GM12878 (cell line): ENCODE measurements at regions not wholly inside any gene's neighbourhood (a gene's known extent, or its start where the extent isn't known, plus 50 kb on each side); places are given as distances from the start of the nearest gene placed in this dataset.

Source experiments
- ATAC-seq: fragments of 200-7000 bp; cut with Tn5 transposase; 3 replicates; pipeline ENCODE4 v1.9.1; 2020; ENCODE audit warnings: mild to moderate bottlenecking, moderate library complexity
- BruUV-seq: library from RNA; stranded (reverse); fragments of 400-500 nt; replicated peaks from 2 replicates; lab custom pipeline; 2021; lab: Mats Ljungman, UMichigan
- CTCF ChIA-PET: fragments of 300-600 bp; sonication (Branson Sonifier 250); formaldehyde crosslinking; extraction: SDS; loops from one replicate; lab custom pipeline; 2021; ENCODE audit warnings: inconsistent platforms; lab: Yijun Ruan, JAX
- POLR2A ChIA-PET: fragments of 350-600 bp; formaldehyde crosslinking; extraction: SDS; loops from one replicate; lab custom pipeline; 2021; ENCODE audit warnings: inconsistent platforms; lab: Charles Lee
- RAD21 ChIA-PET: fragments of 300-600 bp; sonication (Branson Sonifier 250); formaldehyde crosslinking; loops from one replicate; lab custom pipeline; 2023; ENCODE audit warnings: antibody characterized with exemption; ENCODE audit not compliant: unreplicated experiment; lab: Charles Lee
- SMC1A ChIA-PET: fragments of 300-600 bp; sonication (Branson Sonifier 250); formaldehyde crosslinking; loops from one replicate; lab custom pipeline; 2023; ENCODE audit not compliant: unreplicated experiment, uncharacterized antibody; lab: Charles Lee
- DNase-seq: peaks from one replicate; pipeline ENCODE4 v3.0.0-alpha.2; 2011; ENCODE audit warnings: low read depth, low spot score
- FAIRE-seq: peaks from 3 replicates; lab custom pipeline; 2011; peaks lifted over from hg19 to GRCh38; lab: Jason Lieb, UNC
- H2AFZ ChIP-seq: 2 replicates; pipeline ENCODE4 v1.6.0; 2011; ENCODE audit warnings: low read depth, low read length, control low read depth; ENCODE audit not compliant: control insufficient read depth
- H3K27ac ChIP-seq: 2 replicates; pipeline ENCODE4 v1.5.1; 2011; ENCODE audit warnings: control low read depth; ENCODE audit not compliant: control insufficient read depth, insufficient read depth
- H3K27me3 ChIP-seq, 2 experiments: replicated peaks in 1 of 2; 2 replicates each; pipeline versions ENCODE4 v1.6.0 to v1.6.1; 2011; ENCODE audit warnings: low read length in 1 of 2; ENCODE audit not compliant: control insufficient read depth in 2 of 2, insufficient read depth in 2 of 2
- H3K36me3 ChIP-seq, 2 experiments: 2 replicates each; pipeline ENCODE4 v1.5.1; 2011; ENCODE audit warnings: low read length in 1 of 2; ENCODE audit not compliant: control insufficient read depth in 2 of 2, insufficient read depth in 2 of 2
- H3K4me1 ChIP-seq: 2 replicates; pipeline ENCODE4 v1.6.1; 2011; ENCODE audit warnings: mild to moderate bottlenecking, low read length, moderate library complexity, mixed read lengths; ENCODE audit not compliant: control insufficient read depth, insufficient read depth
- H3K4me2 ChIP-seq: 2 replicates; pipeline ENCODE4 v1.6.0; 2011; ENCODE audit warnings: control low read depth; ENCODE audit not compliant: control insufficient read depth, insufficient read depth
- H3K4me3 ChIP-seq: fragments of 200-600 bp; sonication (generic); 2 replicates; pipeline ENCODE4 v1.5.1; 2016
- H3K79me2 ChIP-seq: 2 replicates; pipeline ENCODE4 v1.6.0; 2011; ENCODE audit warnings: low read length; ENCODE audit not compliant: control insufficient read depth, insufficient read depth
- H3K9ac ChIP-seq: 2 replicates; pipeline ENCODE4 v1.8.0; 2011; ENCODE audit warnings: low read length, control low read depth, mixed read lengths; ENCODE audit not compliant: control insufficient read depth, insufficient read depth
- H3K9me3 ChIP-seq: replicated peaks from 3 replicates; pipeline ENCODE4 v1.5.1; 2011; ENCODE audit warnings: mild to moderate bottlenecking, low read length; ENCODE audit not compliant: control insufficient read depth, insufficient read depth
- H4K20me1 ChIP-seq: 2 replicates; pipeline ENCODE4 v1.6.0; 2011; ENCODE audit not compliant: control insufficient read depth, insufficient read depth
- BCL11A ChIP-seq: IDR thresholded peaks from 2 replicates; pipeline ENCODE4 v1.6.1; 2011; ENCODE audit warnings: low read depth, low read length
- CHD1 ChIP-seq: IDR thresholded peaks from 2 replicates; pipeline ENCODE4 v1.6.1; 2012; ENCODE audit warnings: low read depth, low read length, improper control_type of control experiment
- EP300 ChIP-seq, 2 experiments: fragments of 150-350 bp in 1 of 2; IDR thresholded peaks; 2 replicates each; pipeline ENCODE4 v1.6.1; 2011 to 2012; ENCODE audit warnings: low read depth in 2 of 2, low read length in 2 of 2, borderline replicate concordance in 1 of 2, improper control_type of control experiment in 1 of 2, inconsistent platforms in 1 of 2; ENCODE audit not compliant: control insufficient read depth in 1 of 2
- EZH2 ChIP-seq: IDR thresholded peaks from 2 replicates; pipeline ENCODE4 v1.6.1; 2012; ENCODE audit warnings: low read depth, mild to moderate bottlenecking, control low read depth, inconsistent platforms, low read length, borderline replicate concordance; ENCODE audit not compliant: control insufficient read depth
- FOS ChIP-seq: IDR thresholded peaks from 3 replicates; pipeline ENCODE4 v1.6.1; 2011; ENCODE audit warnings: borderline replicate concordance; ENCODE audit not compliant: insufficient read length; ENCODE audit errors: extremely low read depth
- JUND ChIP-seq: IDR thresholded peaks from 2 replicates; pipeline ENCODE4 v1.6.1; 2012; ENCODE audit warnings: low read depth, mild to moderate bottlenecking, low read length, improper control_type of control experiment, moderate library complexity
- MEF2A ChIP-seq: IDR thresholded peaks from 2 replicates; pipeline ENCODE4 v1.6.1; 2011; ENCODE audit warnings: low read depth, mild to moderate bottlenecking, low read length, moderate library complexity; ENCODE audit not compliant: insufficient read depth
- NR2C2 ChIP-seq: IDR thresholded peaks from 2 replicates; pipeline ENCODE4 v1.6.1; 2011; ENCODE audit warnings: borderline replicate concordance, low read depth; ENCODE audit not compliant: control insufficient read depth, insufficient read length
- NRF1 ChIP-seq: conservative IDR thresholded peaks from 2 replicates; pipeline ENCODE4 v1.6.1; 2011; ENCODE audit warnings: mild to moderate bottlenecking, low read depth, low read length, improper control_type of control experiment
- RFX5 ChIP-seq: IDR thresholded peaks from 2 replicates; pipeline ENCODE4 v1.6.1; 2011; ENCODE audit warnings: low read depth, low read length, improper control_type of control experiment
- SIX5 ChIP-seq: IDR thresholded peaks from 2 replicates; pipeline ENCODE4 v1.6.1; 2011; ENCODE audit warnings: mild to moderate bottlenecking, low read depth, low read length, moderate library complexity; ENCODE audit not compliant: severe bottlenecking
- SRF ChIP-seq, 2 experiments: IDR thresholded peaks; 2 replicates each; pipeline ENCODE4 v1.6.1; 2011; ENCODE audit warnings: low read depth in 2 of 2, low read length in 2 of 2, mild to moderate bottlenecking in 1 of 2, moderate library complexity in 1 of 2
- ZNF207 ChIP-seq: fragments of 450-650 bp; IDR thresholded peaks from 2 replicates; pipeline ENCODE4 v1.6.1; 2014; ENCODE audit warnings: antibody characterized with exemption, mild to moderate bottlenecking, borderline replicate concordance
- ZNF274 ChIP-seq: IDR thresholded peaks from one replicate; pipeline ENCODE4 v1.8.0; 2011; ENCODE audit not compliant: insufficient read length, insufficient read depth
- WGBS: methylation state at CpG from one replicate; pipeline ENCODE4 v1.1.6; 2016; ENCODE audit warnings: low lambda C conversion rate; ENCODE audit not compliant: insufficient replicate concordance, insufficient coverage; ENCODE audit errors: missing lambda C conversion rate; 5-methylcytosine and 5-hydroxymethylcytosine counted together
- in situ Hi-C: fragments of 300-500 bp; cut with MboI; formaldehyde crosslinking; loops from 9 replicates; pipeline ENCODE4 v1.14.3; 2018; ENCODE audit warnings: mixed read lengths
- intact Hi-C: fragments of 100-400 bp; cut with micrococcal nuclease; formaldehyde crosslinking; loops from one replicate; pipeline ENCODE4 v1.14.2; 2022; ENCODE audit not compliant: unreplicated experiment
- TF ChIP-seq, protein P1 (sequence below): fragments of 450-650 bp; IDR thresholded peaks from 2 replicates; pipeline ENCODE4 v1.6.1; 2017; ENCODE audit warnings: mild to moderate bottlenecking, low read depth, inconsistent platforms; ENCODE audit not compliant: poor library complexity, severe bottlenecking
- TF ChIP-seq, protein P2 (sequence below): fragments of 150-350 bp; IDR thresholded peaks from 2 replicates; pipeline ENCODE4 v1.6.1; 2016; ENCODE audit warnings: low read depth, low read length
- TF ChIP-seq, protein P3 (sequence below): IDR thresholded peaks from 2 replicates; pipeline ENCODE4 v1.6.1; 2011; ENCODE audit warnings: mild to moderate bottlenecking, low read depth, low read length, moderate library complexity; ENCODE audit not compliant: insufficient replicate concordance
- TF ChIP-seq, protein P4 (sequence below): fragments of 450-650 bp; IDR thresholded peaks from 2 replicates; pipeline ENCODE4 v1.6.1; 2014; ENCODE audit warnings: mild to moderate bottlenecking

DNA sequence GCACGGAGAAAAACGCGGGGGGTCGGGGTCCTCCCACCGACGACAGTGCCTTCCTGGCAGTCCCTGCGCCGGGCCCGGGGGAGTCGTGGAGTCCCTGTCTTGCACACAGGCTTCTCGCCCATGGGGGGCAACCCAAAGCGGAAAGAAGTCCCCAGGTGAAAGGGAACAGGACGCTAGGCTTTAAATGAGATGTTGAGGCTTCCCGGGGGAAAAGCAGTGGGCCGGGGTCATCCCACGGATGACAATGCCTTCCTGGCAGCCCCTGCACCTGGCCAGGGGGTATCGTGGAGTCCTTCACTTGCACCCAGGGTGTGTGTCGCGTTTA lies 162.9 kb upstream of the ALG10B start:
- H3K4me3 ChIP-seq = no peak overlapping the region
- FAIRE-seq (no peak), ATAC-seq (no peak), DNase-seq (no peak)
- no peaks in the 10 kb centered on the region for H3K36me3 ChIP-seq
- BruUV-seq = no TSS peak
- no peaks in the 10 kb centered on the region for H3K27me3 ChIP-seq
- ChIA-PET CTCF (no interaction called here), POLR2A (no interaction called here), SMC1A (no interaction called here), RAD21 (no interaction called here)
- intact Hi-C loops (no loop called here), in situ Hi-C loops (no loop called here)
- H3K9me3 ChIP-seq = peaks cover 2% of the 10 kb centered on the region; the same call in 1 of the 3 replicates
- H3K27ac ChIP-seq = no peak overlapping the region
- no peak overlapping the region for H3K9ac ChIP-seq
- H2AFZ ChIP-seq = no peak overlapping the region
- no peaks in the 10 kb centered on the region for H3K4me1 ChIP-seq
- H3K79me2 ChIP-seq = no peaks in the 10 kb centered on the region
- no peaks in the 10 kb centered on the region for H4K20me1 ChIP-seq
- H3K4me2 ChIP-seq = no peak overlapping the region
- 64% methylated on average over 19 of the region's 19 CpGs for WGBS
- TF ChIP-seq ZNF274 (no peak), BCL11A (no peak), FOS (no peak), ZNF207 (no peak), NR2C2 (no peak), SRF (IDR thresholded peaks at IDR 0.05; ENCODE audit: low read depth in 2 of 2, low read length in 2 of 2) (no peak), EP300 (IDR thresholded peaks at IDR 0.05; ENCODE audit: borderline replicate concordance in 1 of 2, control insufficient read depth in 1 of 2, low read depth in 2 of 2, low read length in 2 of 2) (no peak), JUND (no peak), RFX5 (no peak), MEF2A (no peak), EZH2 (no peak), NRF1 (no peak), SIX5 (no peak), CHD1 (no peak)
- TF ChIP-seq, protein P1, sequence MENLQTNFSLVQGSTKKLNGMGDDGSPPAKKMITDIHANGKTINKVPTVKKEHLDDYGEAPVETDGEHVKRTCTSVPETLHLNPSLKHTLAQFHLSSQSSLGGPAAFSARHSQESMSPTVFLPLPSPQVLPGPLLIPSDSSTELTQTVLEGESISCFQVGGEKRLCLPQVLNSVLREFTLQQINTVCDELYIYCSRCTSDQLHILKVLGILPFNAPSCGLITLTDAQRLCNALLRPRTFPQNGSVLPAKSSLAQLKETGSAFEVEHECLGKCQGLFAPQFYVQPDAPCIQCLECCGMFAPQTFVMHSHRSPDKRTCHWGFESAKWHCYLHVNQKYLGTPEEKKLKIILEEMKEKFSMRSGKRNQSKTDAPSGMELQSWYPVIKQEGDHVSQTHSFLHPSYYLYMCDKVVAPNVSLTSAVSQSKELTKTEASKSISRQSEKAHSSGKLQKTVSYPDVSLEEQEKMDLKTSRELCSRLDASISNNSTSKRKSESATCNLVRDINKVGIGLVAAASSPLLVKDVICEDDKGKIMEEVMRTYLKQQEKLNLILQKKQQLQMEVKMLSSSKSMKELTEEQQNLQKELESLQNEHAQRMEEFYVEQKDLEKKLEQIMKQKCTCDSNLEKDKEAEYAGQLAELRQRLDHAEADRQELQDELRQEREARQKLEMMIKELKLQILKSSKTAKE = no peak
- TF ChIP-seq, protein P2, sequence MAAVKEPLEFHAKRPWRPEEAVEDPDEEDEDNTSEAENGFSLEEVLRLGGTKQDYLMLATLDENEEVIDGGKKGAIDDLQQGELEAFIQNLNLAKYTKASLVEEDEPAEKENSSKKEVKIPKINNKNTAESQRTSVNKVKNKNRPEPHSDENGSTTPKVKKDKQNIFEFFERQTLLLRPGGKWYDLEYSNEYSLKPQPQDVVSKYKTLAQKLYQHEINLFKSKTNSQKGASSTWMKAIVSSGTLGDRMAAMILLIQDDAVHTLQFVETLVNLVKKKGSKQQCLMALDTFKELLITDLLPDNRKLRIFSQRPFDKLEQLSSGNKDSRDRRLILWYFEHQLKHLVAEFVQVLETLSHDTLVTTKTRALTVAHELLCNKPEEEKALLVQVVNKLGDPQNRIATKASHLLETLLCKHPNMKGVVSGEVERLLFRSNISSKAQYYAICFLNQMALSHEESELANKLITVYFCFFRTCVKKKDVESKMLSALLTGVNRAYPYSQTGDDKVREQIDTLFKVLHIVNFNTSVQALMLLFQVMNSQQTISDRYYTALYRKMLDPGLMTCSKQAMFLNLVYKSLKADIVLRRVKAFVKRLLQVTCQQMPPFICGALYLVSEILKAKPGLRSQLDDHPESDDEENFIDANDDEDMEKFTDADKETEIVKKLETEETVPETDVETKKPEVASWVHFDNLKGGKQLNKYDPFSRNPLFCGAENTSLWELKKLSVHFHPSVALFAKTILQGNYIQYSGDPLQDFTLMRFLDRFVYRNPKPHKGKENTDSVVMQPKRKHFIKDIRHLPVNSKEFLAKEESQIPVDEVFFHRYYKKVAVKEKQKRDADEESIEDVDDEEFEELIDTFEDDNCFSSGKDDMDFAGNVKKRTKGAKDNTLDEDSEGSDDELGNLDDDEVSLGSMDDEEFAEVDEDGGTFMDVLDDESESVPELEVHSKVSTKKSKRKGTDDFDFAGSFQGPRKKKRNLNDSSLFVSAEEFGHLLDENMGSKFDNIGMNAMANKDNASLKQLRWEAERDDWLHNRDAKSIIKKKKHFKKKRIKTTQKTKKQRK = no peak
- TF ChIP-seq, protein P3, sequence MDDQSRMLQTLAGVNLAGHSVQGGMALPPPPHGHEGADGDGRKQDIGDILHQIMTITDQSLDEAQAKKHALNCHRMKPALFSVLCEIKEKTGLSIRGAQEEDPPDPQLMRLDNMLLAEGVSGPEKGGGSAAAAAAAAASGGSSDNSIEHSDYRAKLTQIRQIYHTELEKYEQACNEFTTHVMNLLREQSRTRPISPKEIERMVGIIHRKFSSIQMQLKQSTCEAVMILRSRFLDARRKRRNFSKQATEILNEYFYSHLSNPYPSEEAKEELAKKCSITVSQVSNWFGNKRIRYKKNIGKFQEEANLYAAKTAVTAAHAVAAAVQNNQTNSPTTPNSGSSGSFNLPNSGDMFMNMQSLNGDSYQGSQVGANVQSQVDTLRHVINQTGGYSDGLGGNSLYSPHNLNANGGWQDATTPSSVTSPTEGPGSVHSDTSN = no peak
- TF ChIP-seq, protein P4, sequence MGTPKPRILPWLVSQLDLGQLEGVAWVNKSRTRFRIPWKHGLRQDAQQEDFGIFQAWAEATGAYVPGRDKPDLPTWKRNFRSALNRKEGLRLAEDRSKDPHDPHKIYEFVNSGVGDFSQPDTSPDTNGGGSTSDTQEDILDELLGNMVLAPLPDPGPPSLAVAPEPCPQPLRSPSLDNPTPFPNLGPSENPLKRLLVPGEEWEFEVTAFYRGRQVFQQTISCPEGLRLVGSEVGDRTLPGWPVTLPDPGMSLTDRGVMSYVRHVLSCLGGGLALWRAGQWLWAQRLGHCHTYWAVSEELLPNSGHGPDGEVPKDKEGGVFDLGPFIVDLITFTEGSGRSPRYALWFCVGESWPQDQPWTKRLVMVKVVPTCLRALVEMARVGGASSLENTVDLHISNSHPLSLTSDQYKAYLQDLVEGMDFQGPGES = no peak
